ENCODE measurements at regions not wholly inside any gene's neighbourhood (a gene's known extent, or its start where the extent isn't known, plus 50 kb on each side); places are given as distances from the start of the nearest gene placed in this dataset.

- no peak for DNase-seq (ENCODE audit: low read depth)
These were observed 89.5 kb upstream of the PGBD5 start for GRCh38 chr1:230515451-230516145.

- no peak for DNase-seq (ENCODE audit: low read depth)
These were observed 84.4 kb upstream of the PGBD5 start for GRCh38 chr1:230510496-230510895.

- DNase-seq (ENCODE audit: low read depth), result peak; percentile 95
These were observed 83.3 kb upstream of the PGBD5 start for GRCh38 chr1:230509281-230509977.

GRCh38 chr1:230507666-230508402 lies 81.7 kb upstream of the PGBD5 start:
- DNase-seq (ENCODE audit: low read depth), result peak; percentile 62

GRCh38 chr1:230507236-230507635 lies 81.1 kb upstream of the PGBD5 start:
- no peak for DNase-seq (ENCODE audit: low read depth)

- no peak for DNase-seq (ENCODE audit: low read depth)
These were observed 80.3 kb upstream of the PGBD5 start for GRCh38 chr1:230506451-230506850.

- DNase-seq (ENCODE audit: low read depth), result no peak
These were observed 78.2 kb upstream of the PGBD5 start for GRCh38 chr1:230504310-230504709.

- DNase-seq (ENCODE audit: low read depth), result no peak
These were observed 77.6 kb upstream of the PGBD5 start for GRCh38 chr1:230503726-230504125.

GRCh38 chr1:230502996-230503395 lies 76.9 kb upstream of the PGBD5 start:
- DNase-seq (ENCODE audit: low read depth), result no peak

- DNase-seq (ENCODE audit: low read depth), result no peak
These were observed 76.2 kb upstream of the PGBD5 start for GRCh38 chr1:230502306-230502705.

- DNase-seq (ENCODE audit: low read depth), result no peak
These were observed 75.7 kb upstream of the PGBD5 start for GRCh38 chr1:230501849-230502248.

GRCh38 chr1:230501242-230501641 lies 75.1 kb upstream of the PGBD5 start:
- no peak for DNase-seq (ENCODE audit: low read depth)

- DNase-seq (ENCODE audit: low read depth), result no peak
These were observed 73.9 kb upstream of the PGBD5 start for GRCh38 chr1:230500063-230500462.

- DNase-seq (ENCODE audit: low read depth), result no peak
These were observed 73.4 kb upstream of the PGBD5 start for GRCh38 chr1:230499496-230499895.

- no peak for DNase-seq (ENCODE audit: low read depth)
These were observed 72.6 kb upstream of the PGBD5 start for GRCh38 chr1:230498704-230499103.

- no peak for DNase-seq (ENCODE audit: low read depth)
These were observed 70.3 kb upstream of the PGBD5 start for GRCh38 chr1:230496451-230496850.

- peak; percentile 63 for DNase-seq (ENCODE audit: low read depth)
These were observed 69.8 kb upstream of the PGBD5 start for GRCh38 chr1:230495891-230496385.

- no peak for DNase-seq (ENCODE audit: low read depth)
These were observed 68.9 kb upstream of the PGBD5 start for GRCh38 chr1:230495076-230495475.

- DNase-seq (ENCODE audit: low read depth), result no peak
These were observed 68.4 kb upstream of the PGBD5 start for GRCh38 chr1:230494514-230494913.

GRCh38 chr1:230494026-230494425 lies 67.9 kb upstream of the PGBD5 start:
- no peak for DNase-seq (ENCODE audit: low read depth)

GRCh38 chr1:230493264-230493663 lies 67.1 kb upstream of the PGBD5 start:
- no peak for DNase-seq (ENCODE audit: low read depth)

GRCh38 chr1:230490436-230490835 lies 64.3 kb upstream of the PGBD5 start:
- no peak for DNase-seq (ENCODE audit: low read depth)

Data from RPMI7951 (cell line).